Natural killer cell (primary cell): ENCODE measurements at regions not wholly inside any gene's neighbourhood (a gene's known extent, or its start where the extent isn't known, plus 50 kb on each side); places are given as distances from the start of the nearest gene placed in this dataset.

ENCODE experiments used
- ATAC-seq, 3 donors: fragments of 150-1000 bp in 2 of 3; fragments of 200-7000 bp in 1 of 3; cut with Tn5 transposase; 1 replicate in 1 of 3; 2 replicates in 2 of 3; pipeline ENCODE4 v1.10.0; 2021; ENCODE audit warnings: mild to moderate bottlenecking in 2 of 3, moderate library complexity in 2 of 3
- DNase-seq, 2 donors: peaks; one replicate each; pipeline versions ENCODE4 v3.0.0 to v3.0.0-alpha.2; 2013 to 2021; ENCODE audit warnings: mixed read lengths in 1 of 2
- H3K27ac ChIP-seq: one replicate; pipeline ENCODE4 v1.5.1; 2013; ENCODE audit warnings: mild to moderate bottlenecking, low read length
- H3K27me3 ChIP-seq: one replicate; pipeline ENCODE4 v1.6.1; 2013; ENCODE audit warnings: low read length; ENCODE audit not compliant: control insufficient read depth, insufficient read depth
- H3K36me3 ChIP-seq: one replicate; pipeline ENCODE4 v1.6.1; 2013; ENCODE audit warnings: low read length; ENCODE audit not compliant: control insufficient read depth, insufficient read depth
- H3K4me1 ChIP-seq: one replicate; pipeline ENCODE4 v1.6.1; 2013; ENCODE audit warnings: low read length; ENCODE audit not compliant: control insufficient read depth, insufficient read depth
- H3K4me3 ChIP-seq: one replicate; pipeline ENCODE4 v1.5.1; 2013; ENCODE audit warnings: low read length
- H3K9me3 ChIP-seq: one replicate; pipeline ENCODE4 v1.6.1; 2013; ENCODE audit warnings: low read length; ENCODE audit not compliant: control insufficient read depth, insufficient read depth
- H3K27ac Mint-ChIP-seq, 2 donors: one replicate each; pipeline ENCODE4 v1.8.0; 2022; ENCODE audit warnings: mild to moderate bottlenecking in 2 of 2, mixed read lengths in 2 of 2, moderate library complexity in 1 of 2
- H3K27me3 Mint-ChIP-seq, 2 donors: one replicate each; pipeline ENCODE4 v1.8.0; 2022; ENCODE audit warnings: low read depth in 2 of 2, mixed read lengths in 2 of 2
- H3K36me3 Mint-ChIP-seq: one replicate; pipeline ENCODE4 v1.8.0; 2022; ENCODE audit warnings: mixed read lengths
- H3K4me1 Mint-ChIP-seq, 2 donors: one replicate each; pipeline ENCODE4 v1.8.0; 2022; ENCODE audit warnings: mixed read lengths in 2 of 2
- H3K4me3 Mint-ChIP-seq: one replicate; pipeline ENCODE4 v1.8.0; 2022; ENCODE audit warnings: mild to moderate bottlenecking, moderate library complexity, mixed read lengths
- H3K9me3 Mint-ChIP-seq, 2 donors: one replicate each; pipeline ENCODE4 v1.8.0; 2022; ENCODE audit warnings: mixed read lengths in 2 of 2
- CTCF ChIP-seq: fragments of 200-600 bp; IDR thresholded peaks from one replicate; pipeline ENCODE4 v1.8.0; 2022; ENCODE audit warnings: antibody characterized with exemption
- WGBS: methylation state at CpG from one replicate; pipeline ENCODE4 v1.1.7; 2013; ENCODE audit warnings: missing lambda C conversion rate; ENCODE audit not compliant: insufficient coverage; 5-methylcytosine and 5-hydroxymethylcytosine counted together
- intact Hi-C: fragments of 100-400 bp; cut with micrococcal nuclease; formaldehyde crosslinking; loops from one replicate; pipeline ENCODE4 v1.14.2; 2022

GRCh38 chr21:16837321-16837720, 675.5 kb upstream of the CXADR start:
- Histone ChIP-seq H3K4me3 (no peak overlapping the region), H3K27me3 (no peaks in the 10 kb centered on the region), H3K27ac (no peak overlapping the region), H3K9me3 (no peaks in the 10 kb centered on the region), H3K36me3 (no peaks in the 10 kb centered on the region), H3K4me1 (no peaks in the 10 kb centered on the region)
- no peak for DNase-seq
- intact Hi-C loops: no loop called here
- TF ChIP-seq CTCF: no peak
- Mint-ChIP-seq H3K27ac (no peak overlapping the region), H3K4me3 (no peak overlapping the region), H3K27me3 (no peaks in the 10 kb centered on the region), H3K4me1 (no peaks in the 10 kb centered on the region), H3K36me3 (no peaks in the 10 kb centered on the region), H3K9me3 (peaks cover 3 to 7% of the 10 kb centered on the region in 2 donors)
- no peak for ATAC-seq

- DNase-seq: no peak
- ATAC-seq: no peak
- Mint-ChIP-seq H3K9me3 (peaks cover 3 to 7% of the 10 kb centered on the region in 2 donors), H3K36me3 (no peaks in the 10 kb centered on the region), H3K4me1 (no peaks in the 10 kb centered on the region), H3K27ac (no peak overlapping the region), H3K4me3 (no peak overlapping the region), H3K27me3 (no peaks in the 10 kb centered on the region)
- H3K9me3 ChIP-seq: no peaks in the 10 kb centered on the region
- no peaks in the 10 kb centered on the region for H3K27me3 ChIP-seq
- WGBS: 69% methylated on average over 2 of the region's 2 CpGs
- no peaks in the 10 kb centered on the region for H3K4me1 ChIP-seq
- TF ChIP-seq CTCF: no peak
- H3K36me3 ChIP-seq: no peaks in the 10 kb centered on the region
- intact Hi-C loops: no loop called here
- no peak overlapping the region for H3K4me3 ChIP-seq
- H3K27ac ChIP-seq: no peak overlapping the region
Observed at GRCh38 chr21:16837721-16838120, 675.1 kb upstream of the CXADR start.

GRCh38 chr21:16838331-16838730, 674.5 kb upstream of the CXADR start:
- H3K4me1 Mint-ChIP-seq: no peaks in the 10 kb centered on the region
- no peak overlapping the region for H3K4me3 ChIP-seq
- no peaks in the 10 kb centered on the region for H3K36me3 ChIP-seq
- no peaks in the 10 kb centered on the region for H3K4me1 ChIP-seq
- no peak overlapping the region for H3K27ac Mint-ChIP-seq
- DNase-seq (no peak), ATAC-seq (no peak)
- peaks cover 3 to 7% of the 10 kb centered on the region in 2 donors for H3K9me3 Mint-ChIP-seq
- no peak for TF ChIP-seq CTCF
- intact Hi-C loops: no loop called here
- H3K4me3 Mint-ChIP-seq: no peak overlapping the region
- H3K27me3 ChIP-seq: no peaks in the 10 kb centered on the region
- H3K9me3 ChIP-seq: no peaks in the 10 kb centered on the region
- no peaks in the 10 kb centered on the region for H3K36me3 Mint-ChIP-seq
- WGBS: 66% methylated on average over 3 of the region's 3 CpGs
- no peaks in the 10 kb centered on the region for H3K27me3 Mint-ChIP-seq
- no peak overlapping the region for H3K27ac ChIP-seq

GRCh38 chr21:16840538-16840937, 672.3 kb upstream of the CXADR start:
- Histone ChIP-seq H3K4me3 (no peak overlapping the region), H3K9me3 (no peaks in the 10 kb centered on the region), H3K27ac (no peak overlapping the region), H3K27me3 (no peaks in the 10 kb centered on the region), H3K4me1 (no peaks in the 10 kb centered on the region), H3K36me3 (no peaks in the 10 kb centered on the region)
- H3K27ac Mint-ChIP-seq: no peak overlapping the region
- DNase-seq (no peak), ATAC-seq (no peak)
- no peaks in the 10 kb centered on the region for H3K36me3 Mint-ChIP-seq
- intact Hi-C loops: no loop called here
- no peak for TF ChIP-seq CTCF
- peaks cover 6 to 11% of the 10 kb centered on the region in 2 donors for H3K9me3 Mint-ChIP-seq
- H3K27me3 Mint-ChIP-seq: no peaks in the 10 kb centered on the region
- no peaks in the 10 kb centered on the region for H3K4me1 Mint-ChIP-seq
- no peak overlapping the region for H3K4me3 Mint-ChIP-seq
